ENCODE measurements at regions not wholly inside any gene's neighbourhood (a gene's known extent, or its start where the extent isn't known, plus 50 kb on each side); places are given as distances from the start of the nearest gene placed in this dataset.
"Not testable (repeated sequence)": the region's sequence is repeated elsewhere in the genome, so short reads cannot be mapped to it uniquely, and the experiment has no call there.

DNA sequence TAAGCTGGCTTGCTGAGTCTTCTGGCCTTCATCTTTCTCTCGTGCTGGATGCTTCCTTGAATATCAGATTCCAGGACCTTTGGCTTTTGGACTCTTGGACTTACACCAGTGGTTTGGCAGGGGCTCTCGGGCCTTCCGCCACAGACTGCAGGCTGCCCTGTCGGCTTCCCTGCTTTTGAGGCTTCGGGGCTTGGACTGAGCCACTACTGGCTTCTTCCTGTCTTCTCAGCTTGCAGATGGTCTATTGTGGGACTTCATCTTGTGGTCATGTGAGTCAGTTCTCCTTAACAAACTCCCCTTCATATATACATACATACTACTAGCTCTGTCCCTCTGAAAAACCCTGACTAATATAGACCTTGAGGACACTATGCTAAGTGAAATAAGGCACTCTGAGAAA lies 78.3 kb upstream of the SSBP2 start:
- Histone ChIP-seq H3K9me3 (ENCODE audit: insufficient read depth, low read length) (no peaks in the 10 kb centered on the region), H3K9ac (ENCODE audit: insufficient read length, low read depth) (no peak overlapping the region), H3K4me1 (ENCODE audit: insufficient read depth, insufficient read length) (no peaks in the 10 kb centered on the region), H3K27me3 (ENCODE audit: insufficient read depth, insufficient read length) (no peaks in the 10 kb centered on the region), H3K36me3 (ENCODE audit: insufficient read depth, insufficient read length, low read length) (no peaks in the 10 kb centered on the region), H3K4me3 (ENCODE audit: insufficient read length, low read depth) (no peak overlapping the region)
- TF ChIP-seq SUZ12 (IDR thresholded peaks at IDR 0.05; ENCODE audit: extremely low read depth, insufficient read depth, insufficient read length) (no peak), ZNF274 (IDR thresholded peaks at IDR 0.05; ENCODE audit: low read depth, low read length) (no peak)
- DNase-seq (ENCODE audit: low read depth, low spot score), result no peak

DNA sequence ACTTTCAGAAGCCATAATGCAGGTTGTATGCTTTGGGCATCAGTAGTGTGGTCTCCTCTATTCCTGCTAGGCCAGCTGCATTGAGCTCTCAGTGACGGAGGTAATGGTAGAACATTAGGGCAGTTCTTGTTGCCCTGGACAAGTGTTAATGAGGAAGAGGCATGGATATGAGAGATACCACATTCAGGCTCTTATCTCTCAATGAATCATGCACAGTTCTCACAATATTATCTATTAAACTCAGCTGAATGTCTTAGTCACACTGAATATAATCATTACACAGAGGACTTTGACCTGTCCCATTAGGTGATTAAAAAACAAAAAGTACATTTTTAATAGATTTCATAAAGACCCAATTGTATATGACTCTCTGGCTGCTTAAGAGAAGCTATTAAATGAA lies 76.6 kb upstream of the SSBP2 start:
- H3K4me1 ChIP-seq (ENCODE audit: insufficient read depth, insufficient read length), result no peaks in the 10 kb centered on the region
- TF ChIP-seq YY1 (IDR thresholded peaks at IDR 0.05; ENCODE audit: insufficient read depth, insufficient read length), result no peak
- H3K27me3 ChIP-seq (ENCODE audit: insufficient read depth, insufficient read length), result no peaks in the 10 kb centered on the region
- H3K4me3 ChIP-seq (ENCODE audit: insufficient read length, low read depth), result no peak overlapping the region
- DNase-seq (ENCODE audit: low read depth, low spot score), result no peak
- H3K36me3 ChIP-seq (ENCODE audit: insufficient read depth, insufficient read length, low read length), result no peaks in the 10 kb centered on the region
- no peaks in the 10 kb centered on the region for H3K9me3 ChIP-seq (ENCODE audit: insufficient read depth, low read length)
- H3K9ac ChIP-seq (ENCODE audit: insufficient read length, low read depth), result no peak overlapping the region

DNA sequence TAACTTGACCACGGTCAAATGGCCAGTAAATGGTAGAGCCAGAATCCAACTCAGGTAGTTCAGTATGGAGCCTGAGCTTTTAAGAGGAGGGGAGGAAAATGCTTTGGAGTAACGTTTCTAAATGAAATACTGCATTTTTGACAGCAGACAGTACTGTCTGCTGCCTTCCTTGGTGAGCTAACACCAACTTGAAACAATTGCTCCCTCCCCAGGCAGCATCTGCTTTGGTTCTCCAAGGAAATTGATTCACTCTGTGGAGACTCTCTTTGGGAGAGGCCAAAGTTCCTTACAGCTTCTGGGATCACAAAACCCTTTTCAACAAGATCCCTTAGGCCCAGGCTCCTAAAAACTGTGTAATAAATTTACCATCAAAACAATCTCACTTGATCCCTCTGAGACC lies 75.2 kb upstream of the SSBP2 start:
- no peaks in the 10 kb centered on the region for H3K4me1 ChIP-seq (ENCODE audit: insufficient read depth, insufficient read length)
- H3K9ac ChIP-seq (ENCODE audit: insufficient read length, low read depth), result no peak overlapping the region
- no peak for DNase-seq (ENCODE audit: low read depth, low spot score)
- H3K9me3 ChIP-seq (ENCODE audit: insufficient read depth, low read length), result no peaks in the 10 kb centered on the region
- H3K4me3 ChIP-seq (ENCODE audit: insufficient read length, low read depth), result no peak overlapping the region
- no peaks in the 10 kb centered on the region for H3K27me3 ChIP-seq (ENCODE audit: insufficient read depth, insufficient read length)
- TF ChIP-seq SUZ12 (IDR thresholded peaks at IDR 0.05; ENCODE audit: extremely low read depth, insufficient read depth, insufficient read length) (no peak), YY1 (IDR thresholded peaks at IDR 0.05; ENCODE audit: insufficient read depth, insufficient read length) (no peak), ZNF274 (IDR thresholded peaks at IDR 0.05; ENCODE audit: low read depth, low read length) (no peak)
- H3K36me3 ChIP-seq (ENCODE audit: insufficient read depth, insufficient read length, low read length), result no peaks in the 10 kb centered on the region

DNA sequence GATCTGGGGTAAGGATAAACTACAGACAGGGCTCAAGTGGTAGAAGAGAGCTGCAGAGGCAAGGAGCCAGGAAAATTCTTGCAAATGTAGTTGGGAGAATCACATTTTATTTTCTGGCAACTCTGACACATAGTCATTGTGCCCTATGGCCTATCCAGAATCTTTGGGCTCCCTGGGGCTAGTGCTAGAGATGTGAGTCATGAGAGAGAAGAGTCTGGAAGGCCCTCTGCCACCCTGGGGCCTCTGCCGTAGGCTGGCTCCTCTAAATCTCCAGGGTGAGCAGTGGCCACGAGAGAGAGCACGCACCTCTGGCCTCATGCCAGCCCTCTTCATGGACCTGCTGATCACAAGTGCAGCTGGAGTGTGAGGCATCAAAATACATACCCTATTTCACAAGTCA lies 74.3 kb upstream of the SSBP2 start:
- Histone ChIP-seq H3K4me3 (ENCODE audit: insufficient read length, low read depth) (no peak overlapping the region), H3K9me3 (ENCODE audit: insufficient read depth, low read length) (no peaks in the 10 kb centered on the region), H3K36me3 (ENCODE audit: insufficient read depth, insufficient read length, low read length) (no peaks in the 10 kb centered on the region), H3K9ac (ENCODE audit: insufficient read length, low read depth) (no peak overlapping the region), H3K4me1 (ENCODE audit: insufficient read depth, insufficient read length) (no peaks in the 10 kb centered on the region), H3K27me3 (ENCODE audit: insufficient read depth, insufficient read length) (no peaks in the 10 kb centered on the region)
- TF ChIP-seq YY1 (IDR thresholded peaks at IDR 0.05; ENCODE audit: insufficient read depth, insufficient read length), result no peak
- no peak for TF ChIP-seq SUZ12 (IDR thresholded peaks at IDR 0.05; ENCODE audit: extremely low read depth, insufficient read depth, insufficient read length)
- TF ChIP-seq ZNF274 (IDR thresholded peaks at IDR 0.05; ENCODE audit: low read depth, low read length), result no peak
- DNase-seq (ENCODE audit: low read depth, low spot score), result no peak

DNA sequence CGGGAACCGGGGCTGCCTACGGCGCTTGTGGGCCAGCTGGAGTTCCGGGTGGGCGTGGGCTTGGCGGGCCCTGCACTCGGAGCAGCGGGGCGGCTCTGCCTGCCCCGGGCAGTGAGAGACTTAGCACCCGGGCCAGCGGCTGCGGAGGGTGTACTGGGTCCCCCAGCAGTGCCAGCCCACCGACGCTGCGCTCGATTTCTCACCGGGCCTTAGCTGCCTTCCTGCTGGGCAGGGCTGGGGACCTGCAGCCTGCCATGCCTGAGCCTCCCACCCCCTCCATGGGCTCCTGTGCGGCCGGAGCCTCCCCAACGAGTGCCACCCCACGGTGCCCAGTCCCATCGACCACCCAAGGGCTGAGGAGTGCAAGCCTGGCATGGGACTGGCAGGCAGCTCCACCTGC lies 72.8 kb upstream of the SSBP2 start:
- not testable (repeated sequence) for H3K27me3 ChIP-seq (ENCODE audit: insufficient read depth, insufficient read length); DNase-seq (ENCODE audit: low read depth, low spot score); H3K9me3 ChIP-seq (ENCODE audit: insufficient read depth, low read length); H3K9ac ChIP-seq (ENCODE audit: insufficient read length, low read depth); H3K36me3 ChIP-seq (ENCODE audit: insufficient read depth, insufficient read length, low read length); H3K4me1 ChIP-seq (ENCODE audit: insufficient read depth, insufficient read length); H3K4me3 ChIP-seq (ENCODE audit: insufficient read length, low read depth)

DNA sequence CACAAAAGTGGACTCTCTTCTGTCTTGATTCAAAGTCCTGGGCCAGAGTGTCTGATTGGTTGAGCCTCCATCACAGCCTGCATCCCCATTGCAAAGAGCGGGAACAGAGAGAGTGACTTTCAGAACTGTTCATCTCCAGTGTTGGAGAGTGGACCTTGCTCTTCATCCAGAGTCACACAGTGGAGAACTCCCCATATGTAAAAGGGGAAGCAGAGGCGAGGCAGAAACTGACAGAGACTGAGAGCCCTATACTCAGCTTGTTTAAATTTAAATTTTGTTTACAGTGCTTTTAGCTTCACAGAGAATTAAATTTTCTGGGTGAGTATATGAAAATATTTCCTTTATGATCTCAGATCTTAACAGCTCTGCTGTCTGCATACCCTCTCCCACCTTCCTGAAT lies 70.0 kb upstream of the SSBP2 start:
- no peak for DNase-seq (ENCODE audit: low read depth, low spot score)
- H3K36me3 ChIP-seq (ENCODE audit: insufficient read depth, insufficient read length, low read length), result no peaks in the 10 kb centered on the region
- no peaks in the 10 kb centered on the region for H3K9me3 ChIP-seq (ENCODE audit: insufficient read depth, low read length)
- no peak overlapping the region for H3K4me3 ChIP-seq (ENCODE audit: insufficient read length, low read depth)
- H3K9ac ChIP-seq (ENCODE audit: insufficient read length, low read depth), result no peak overlapping the region
- no peaks in the 10 kb centered on the region for H3K27me3 ChIP-seq (ENCODE audit: insufficient read depth, insufficient read length)
- TF ChIP-seq YY1 (IDR thresholded peaks at IDR 0.05; ENCODE audit: insufficient read depth, insufficient read length) (no peak), SUZ12 (IDR thresholded peaks at IDR 0.05; ENCODE audit: extremely low read depth, insufficient read depth, insufficient read length) (no peak), ZNF274 (IDR thresholded peaks at IDR 0.05; ENCODE audit: low read depth, low read length) (no peak)
- H3K4me1 ChIP-seq (ENCODE audit: insufficient read depth, insufficient read length), result no peaks in the 10 kb centered on the region

DNA sequence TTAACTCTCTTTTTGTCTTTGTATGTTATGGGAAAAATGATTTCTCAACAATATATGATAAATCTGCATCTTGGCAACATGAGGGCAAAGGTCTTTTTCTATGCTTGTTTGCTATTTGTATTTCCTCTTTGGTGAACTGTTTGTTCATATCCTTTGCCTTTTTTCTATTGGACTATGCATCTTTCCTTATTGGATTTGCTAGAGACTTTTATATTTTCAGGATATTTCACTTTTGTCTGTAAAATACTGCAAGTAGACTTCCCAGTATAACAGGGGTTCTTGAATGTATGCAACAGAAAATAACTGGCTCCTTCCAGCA lies 69.4 kb upstream of the SSBP2 start:
- no peak overlapping the region for H3K4me3 ChIP-seq (ENCODE audit: insufficient read length, low read depth)
- no peaks in the 10 kb centered on the region for H3K27me3 ChIP-seq (ENCODE audit: insufficient read depth, insufficient read length)
- TF ChIP-seq YY1 (IDR thresholded peaks at IDR 0.05; ENCODE audit: insufficient read depth, insufficient read length) (no peak), SUZ12 (IDR thresholded peaks at IDR 0.05; ENCODE audit: extremely low read depth, insufficient read depth, insufficient read length) (no peak), ZNF274 (IDR thresholded peaks at IDR 0.05; ENCODE audit: low read depth, low read length) (no peak)

DNA sequence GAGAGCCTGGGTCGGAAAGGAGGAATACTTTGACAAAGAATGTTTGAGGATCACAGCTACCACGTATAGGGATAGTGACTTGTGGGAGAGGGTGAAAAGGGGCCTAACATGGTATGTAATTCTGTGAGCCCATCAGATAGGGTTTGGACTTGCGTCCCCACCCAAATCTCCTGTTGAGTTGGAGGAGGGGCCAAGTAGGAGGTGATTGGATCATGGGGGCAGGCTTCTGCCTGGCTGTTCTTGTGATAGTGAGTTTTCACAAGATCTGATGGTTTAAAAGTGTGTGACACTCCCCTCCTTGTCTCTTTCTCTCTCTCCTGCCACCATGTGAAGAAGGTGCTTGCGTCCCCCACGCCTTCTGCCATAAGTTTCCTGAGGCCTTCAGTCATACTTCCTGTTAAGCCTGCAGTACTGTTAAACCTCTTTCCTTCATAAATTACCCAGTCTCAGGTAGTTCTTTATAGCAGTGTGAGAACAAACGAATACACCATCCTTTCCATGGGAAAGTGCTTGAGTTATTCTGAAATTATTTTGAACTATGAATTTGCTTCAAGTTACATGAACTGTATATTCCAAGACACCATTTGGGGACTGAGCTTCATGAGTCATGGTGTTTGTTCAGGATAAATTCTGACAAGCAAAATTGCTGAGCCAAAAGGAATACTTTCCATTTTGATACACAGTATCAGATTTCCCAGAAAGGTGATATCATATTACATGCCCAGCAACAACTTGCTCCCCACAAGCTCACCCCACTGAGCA lies 68.8 kb upstream of the SSBP2 start:
- Histone ChIP-seq H3K36me3 (ENCODE audit: insufficient read depth, insufficient read length, low read length) (no peaks in the 10 kb centered on the region), H3K4me3 (ENCODE audit: insufficient read length, low read depth) (no peak overlapping the region), H3K9me3 (ENCODE audit: insufficient read depth, low read length) (no peaks in the 10 kb centered on the region), H3K9ac (ENCODE audit: insufficient read length, low read depth) (no peak overlapping the region), H3K4me1 (ENCODE audit: insufficient read depth, insufficient read length) (no peaks in the 10 kb centered on the region), H3K27me3 (ENCODE audit: insufficient read depth, insufficient read length) (no peaks in the 10 kb centered on the region)
- DNase-seq (ENCODE audit: low read depth, low spot score), result no peak
- no peak for TF ChIP-seq ZNF274 (IDR thresholded peaks at IDR 0.05; ENCODE audit: low read depth, low read length)
- no peak for TF ChIP-seq YY1 (IDR thresholded peaks at IDR 0.05; ENCODE audit: insufficient read depth, insufficient read length)
- no peak for TF ChIP-seq SUZ12 (IDR thresholded peaks at IDR 0.05; ENCODE audit: extremely low read depth, insufficient read depth, insufficient read length)

More for the DNA sequence above, 69.4 kb upstream of the SSBP2 start:
- no peak for DNase-seq (ENCODE audit: low read depth, low spot score)
- no peaks in the 10 kb centered on the region for H3K9me3 ChIP-seq (ENCODE audit: insufficient read depth, low read length)
- no peaks in the 10 kb centered on the region for H3K36me3 ChIP-seq (ENCODE audit: insufficient read depth, insufficient read length, low read length)
- no peak overlapping the region for H3K9ac ChIP-seq (ENCODE audit: insufficient read length, low read depth)
- no peaks in the 10 kb centered on the region for H3K4me1 ChIP-seq (ENCODE audit: insufficient read depth, insufficient read length)
